H1 (cell line): ENCODE measurements at regions not wholly inside any gene's neighbourhood (a gene's known extent, or its start where the extent isn't known, plus 50 kb on each side); places are given as distances from the start of the nearest gene placed in this dataset.

Source experiments
- CTCF ChIA-PET: fragments of 300-600 bp; sonication (Branson Sonifier 250); formaldehyde crosslinking; loops from one replicate; lab custom pipeline; 2021; ENCODE audit not compliant: partially characterized antibody; lab: Charles Lee
- POLR2A ChIA-PET: fragments of 300-600 bp; sonication (Branson Sonifier 250); formaldehyde crosslinking; loops from one replicate; lab custom pipeline; 2021; ENCODE audit warnings: inconsistent platforms; ENCODE audit not compliant: partially characterized antibody; lab: Charles Lee
- DNase-seq, 2 experiments: peaks; one replicate each; pipeline versions ENCODE4 v3.0.0 to v3.0.0-alpha.2; 2010 to 2022; ENCODE audit warnings: low spot score in 2 of 2, low read depth in 1 of 2, mixed read lengths in 1 of 2
- FAIRE-seq: peaks from 2 replicates; lab custom pipeline; 2011; peaks lifted over from hg19 to GRCh38; lab: Jason Lieb, UNC
- H2AFZ ChIP-seq: 2 replicates; pipeline ENCODE4 v1.8.1; 2012; ENCODE audit warnings: low read length, inconsistent platforms
- H2AK5ac ChIP-seq: 2 replicates; pipeline ENCODE4 v1.6.1; 2013; ENCODE audit warnings: low read depth, low read length
- H2BK120ac ChIP-seq: replicated peaks from 2 replicates; pipeline ENCODE3; 2013; ENCODE audit warnings: low read depth, low read length, inconsistent platforms
- H2BK12ac ChIP-seq: 2 replicates; pipeline ENCODE4 v1.6.1; 2013; ENCODE audit warnings: low read depth, low read length
- H2BK15ac ChIP-seq: 2 replicates; pipeline ENCODE4 v1.6.1; 2013; ENCODE audit warnings: low read length
- H2BK20ac ChIP-seq: 2 replicates; pipeline ENCODE4 v1.6.1; 2013; ENCODE audit warnings: low read length
- H2BK5ac ChIP-seq: 2 replicates; pipeline ENCODE4 v1.6.1; 2013; ENCODE audit warnings: low read depth, low read length
- H3K14ac ChIP-seq: 2 replicates; pipeline ENCODE4 v1.6.1; 2013; ENCODE audit warnings: inconsistent platforms; ENCODE audit not compliant: insufficient read length
- H3K18ac ChIP-seq: 2 replicates; pipeline ENCODE4 v1.6.1; 2013; ENCODE audit warnings: low read length; ENCODE audit errors: extremely low read depth
- H3K23ac ChIP-seq: 2 replicates; pipeline ENCODE4 v1.6.1; 2013; ENCODE audit warnings: inconsistent platforms; ENCODE audit not compliant: insufficient read length
- H3K23me2 ChIP-seq: 2 replicates; pipeline ENCODE4 v1.6.1; 2013; ENCODE audit warnings: low read depth, low read length
- H3K27ac ChIP-seq: 2 replicates; pipeline ENCODE4 v1.6.1; 2011; ENCODE audit warnings: low read depth, low read length, inconsistent platforms
- H3K27me3 ChIP-seq, 4 experiments: replicated peaks in 1 of 4; 1 replicate in 1 of 4; 2 replicates in 3 of 4; pipeline versions ENCODE4 v1.6.1 to v1.8.1; 2011 to 2013; ENCODE audit warnings: low read length in 3 of 4, mild to moderate bottlenecking in 3 of 4, inconsistent platforms in 2 of 4, mixed read lengths in 2 of 4, moderate library complexity in 1 of 4; ENCODE audit not compliant: control insufficient read depth in 3 of 4, insufficient read depth in 3 of 4; ENCODE audit errors: extremely low read depth in 1 of 4
- H3K36me3 ChIP-seq, 4 experiments: 2 replicates each; pipeline versions ENCODE4 v1.6.1 to v1.8.1; 2011 to 2013; ENCODE audit warnings: mild to moderate bottlenecking in 4 of 4, low read length in 3 of 4, moderate library complexity in 2 of 4, control low read depth in 1 of 4, inconsistent platforms in 1 of 4; ENCODE audit not compliant: insufficient read depth in 4 of 4, control insufficient read depth in 2 of 4
- H3K4ac ChIP-seq: replicated peaks from 2 replicates; pipeline ENCODE3; 2013; ENCODE audit warnings: low read length, low read depth, mixed read lengths, inconsistent platforms; ENCODE audit not compliant: insufficient read length
- H3K4me1 ChIP-seq, 4 experiments: replicated peaks in 1 of 4; 1 replicate in 1 of 4; 2 replicates in 3 of 4; pipeline versions ENCODE4 v1.6.1 to v1.8.1; 2011 to 2013; ENCODE audit warnings: low read length in 3 of 4, inconsistent platforms in 2 of 4, mixed read lengths in 1 of 4; ENCODE audit not compliant: insufficient read depth in 4 of 4, control insufficient read depth in 3 of 4
- H3K4me2 ChIP-seq, 2 experiments: 2 replicates each; pipeline versions ENCODE4 v1.6.1 to v1.8.1; 2011 to 2013; ENCODE audit warnings: low read depth in 2 of 2, low read length in 2 of 2, control low read depth in 1 of 2, inconsistent platforms in 1 of 2, mild to moderate bottlenecking in 1 of 2; ENCODE audit not compliant: insufficient read depth in 1 of 2
- H3K4me3 ChIP-seq, 4 experiments: fragments of 200-600, 300-600 bp in 1 of 4; sonication (generic), shearing (Covaris generic), sonication (Bioruptor Twin) in 1 of 4; 2 replicates each; pipeline versions ENCODE4 v1.5.1 to v1.8.1; 2011 to 2016; ENCODE audit warnings: low read length in 4 of 4, low read depth in 3 of 4, control low read depth in 2 of 4, inconsistent platforms in 2 of 4, mild to moderate bottlenecking in 2 of 4, mixed read lengths in 1 of 4, moderate library complexity in 1 of 4; ENCODE audit not compliant: insufficient read depth in 2 of 4; ENCODE audit errors: extremely low read depth in 1 of 4
- H3K56ac ChIP-seq: replicated peaks from 2 replicates; pipeline ENCODE3; 2013; ENCODE audit warnings: low read depth, mild to moderate bottlenecking, mixed read lengths, low read length, inconsistent platforms; ENCODE audit not compliant: insufficient read length
- H3K79me1 ChIP-seq: 2 replicates; pipeline ENCODE4 v1.6.1; 2013; ENCODE audit warnings: low read depth, low read length, control low read depth
- H3K79me2 ChIP-seq, 2 experiments: 2 replicates each; pipeline versions ENCODE4 v1.6.1 to v1.8.1; 2012 to 2013; ENCODE audit warnings: low read length in 2 of 2, mild to moderate bottlenecking in 2 of 2, inconsistent platforms in 1 of 2; ENCODE audit not compliant: insufficient read depth in 2 of 2, control insufficient read depth in 1 of 2
- H3K9ac ChIP-seq, 4 experiments: replicated peaks in 1 of 4; 1 replicate in 1 of 4; 2 replicates in 3 of 4; pipeline versions ENCODE4 v1.6.1 to v1.8.1; 2011 to 2013; ENCODE audit warnings: low read depth in 3 of 4, low read length in 3 of 4, control low read depth in 2 of 4, mild to moderate bottlenecking in 2 of 4, moderate library complexity in 2 of 4, inconsistent platforms in 1 of 4; ENCODE audit errors: extremely low read depth in 1 of 4
- H3K9me3 ChIP-seq, 2 experiments: 2 replicates each; pipeline versions ENCODE4 v1.6.1 to v1.8.1; 2012 to 2013; ENCODE audit warnings: mild to moderate bottlenecking in 2 of 2, moderate library complexity in 2 of 2, control low read depth in 1 of 2, inconsistent platforms in 1 of 2, low read depth in 1 of 2, low read length in 1 of 2, mixed read lengths in 1 of 2; ENCODE audit not compliant: insufficient read depth in 2 of 2
- H4K20me1 ChIP-seq, 2 experiments: replicated peaks in 1 of 2; 2 replicates each; pipeline versions ENCODE3 to v1.8.1; 2011 to 2013; ENCODE audit warnings: inconsistent platforms in 2 of 2, low read length in 2 of 2, mild to moderate bottlenecking in 1 of 2; ENCODE audit not compliant: insufficient read depth in 2 of 2, control insufficient read depth in 1 of 2
- H4K5ac ChIP-seq: 2 replicates; pipeline ENCODE4 v1.6.1; 2013; ENCODE audit warnings: low read length, low read depth, mixed read lengths, inconsistent platforms; ENCODE audit not compliant: insufficient read length
- H4K8ac ChIP-seq: 2 replicates; pipeline ENCODE4 v1.8.0; 2013; ENCODE audit warnings: mild to moderate bottlenecking, moderate library complexity, low read length, inconsistent platforms; ENCODE audit not compliant: insufficient read depth; ENCODE audit errors: extremely low read depth
- H4K91ac ChIP-seq: replicated peaks from 2 replicates; pipeline ENCODE3; 2013; ENCODE audit warnings: low read length, mixed read lengths, inconsistent platforms; ENCODE audit not compliant: insufficient read length
- ASH2L ChIP-seq: fragments of 200-600, 300-600 bp; sonication (generic); IDR thresholded peaks from one replicate; pipeline ENCODE4 v1.7.1; 2017; ENCODE audit warnings: low read length
- BACH1 ChIP-seq: IDR thresholded peaks from 2 replicates; pipeline ENCODE4 v1.6.1; 2012; ENCODE audit warnings: low read length, improper control_type of control experiment
- CBX8 ChIP-seq: fragments of 300-800, 300-1000 bp; sonication (generic); IDR thresholded peaks from 2 replicates; pipeline ENCODE4 v1.7.1; 2016; ENCODE audit warnings: low read depth, low read length, borderline replicate concordance
- KDM5A ChIP-seq: fragments of 200-600 bp; IDR thresholded peaks from 2 replicates; pipeline ENCODE4 v1.7.1; 2012; ENCODE audit warnings: mild to moderate bottlenecking, low read length, inconsistent platforms, mixed read lengths
- NANOG ChIP-seq: IDR thresholded peaks from 2 replicates; pipeline ENCODE4 v1.6.1; 2011; ENCODE audit warnings: low read length, low read depth, mild to moderate bottlenecking, inconsistent platforms; ENCODE audit not compliant: insufficient read depth, poor library complexity, severe bottlenecking
- PHF8 ChIP-seq: fragments of 200-600 bp; sonication (generic); conservative IDR thresholded peaks from 2 replicates; pipeline ENCODE4 v1.7.1; 2012; ENCODE audit warnings: low read depth, mild to moderate bottlenecking, inconsistent platforms, low read length, moderate library complexity
- POLR2AphosphoS5 ChIP-seq: IDR thresholded peaks from 2 replicates; pipeline ENCODE4 v1.6.1; 2011; ENCODE audit warnings: low read depth, low read length
- RAD21 ChIP-seq, 2 experiments: IDR thresholded peaks in 1 of 2; conservative IDR thresholded peaks in 1 of 2; 2 replicates each; pipeline ENCODE4 v1.6.1; 2011; ENCODE audit warnings: low read depth in 2 of 2, low read length in 2 of 2, improper control_type of control experiment in 1 of 2, inconsistent platforms in 1 of 2, mild to moderate bottlenecking in 1 of 2, moderate library complexity in 1 of 2
- SAP30 ChIP-seq: fragments of 300-600 bp; sonication (generic); IDR thresholded peaks from 2 replicates; pipeline ENCODE4 v1.7.1; 2012; ENCODE audit warnings: low read length, moderate library complexity, mild to moderate bottlenecking, inconsistent platforms; ENCODE audit not compliant: insufficient read depth, insufficient replicate concordance
- SIRT6 ChIP-seq: IDR thresholded peaks from one replicate; pipeline ENCODE4 v1.7.1; 2012; ENCODE audit warnings: low read length, inconsistent platforms
- SP2 ChIP-seq: IDR thresholded peaks from 2 replicates; pipeline ENCODE4 v1.6.1; 2012; ENCODE audit warnings: mild to moderate bottlenecking, low read length, inconsistent platforms
- TF ChIP-seq, protein P1 (sequence below), 3 experiments: IDR thresholded peaks; 1 replicate in 2 of 3; 2 replicates in 1 of 3; pipeline versions ENCODE4 v1.5.1 to v1.6.1; 2011; ENCODE audit warnings: low read length in 3 of 3, mild to moderate bottlenecking in 3 of 3, inconsistent platforms in 2 of 3, low read depth in 1 of 3, moderate library complexity in 1 of 3; ENCODE audit not compliant: insufficient read depth in 1 of 3; ENCODE audit errors: control extremely low read depth in 1 of 3
- TF ChIP-seq, protein P2 (sequence below): IDR thresholded peaks from 2 replicates; pipeline ENCODE4 v1.6.1; 2012; ENCODE audit warnings: inconsistent platforms

DNA sequence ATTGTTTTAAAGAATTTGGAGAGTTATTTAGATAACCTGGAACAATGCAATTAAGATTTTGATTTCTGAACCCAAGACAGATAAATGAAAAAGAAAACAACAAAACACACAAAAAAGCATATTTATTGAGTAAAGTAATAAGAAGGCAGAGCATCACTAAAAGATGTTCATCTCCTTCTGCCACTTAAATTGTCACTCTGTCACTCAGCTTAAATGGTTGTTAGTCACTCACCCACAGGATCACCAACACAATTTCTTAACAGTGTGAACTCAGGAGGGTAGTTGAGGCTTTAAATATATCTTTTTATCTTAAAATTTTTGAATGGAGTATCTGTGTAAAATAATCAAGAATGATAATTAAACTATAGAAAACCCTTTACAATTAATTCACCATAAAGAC, 1215.5 kb upstream of the PCDH20 start:
- Histone ChIP-seq H2AFZ (no peak overlapping the region), H3K9ac (no peak overlapping the region), H4K5ac (no peak overlapping the region), H2BK5ac (no peak overlapping the region), H3K18ac (no peak overlapping the region), H3K79me2 (no peaks in the 10 kb centered on the region), H3K14ac (no peak overlapping the region), H3K4me1 (no peaks in the 10 kb centered on the region), H4K20me1 (no peaks in the 10 kb centered on the region), H4K8ac (no peak overlapping the region), H3K79me1 (no peaks in the 10 kb centered on the region), H3K4ac (no peak overlapping the region), H3K27me3 (no peaks in the 10 kb centered on the region), H3K56ac (no peak overlapping the region), H3K4me3 (no peak overlapping the region), H3K23ac (no peak overlapping the region), H2BK120ac (no peak overlapping the region), H2BK15ac (no peak overlapping the region), H2BK12ac (no peak overlapping the region), H4K91ac (no peak overlapping the region), H3K23me2 (no peaks in the 10 kb centered on the region), H2BK20ac (no peak overlapping the region), H3K27ac (no peak overlapping the region), H2AK5ac (no peak overlapping the region), H3K36me3 (no peaks in the 10 kb centered on the region), H3K9me3 (no peaks in the 10 kb centered on the region), H3K4me2 (no peak overlapping the region)
- FAIRE-seq (no peak), DNase-seq (no peak)
- CTCF ChIA-PET: interaction anchor here (0.7 to 1.2 kb wide), 2 partner anchors 15 to 236 kb away, joined by 3 read pairs; no protein-coding TSS in a partner anchor
- POLR2A ChIA-PET: no interaction called here
- TF ChIP-seq KDM5A: no peak
- TF ChIP-seq SAP30: no peak
- TF ChIP-seq, protein P1, sequence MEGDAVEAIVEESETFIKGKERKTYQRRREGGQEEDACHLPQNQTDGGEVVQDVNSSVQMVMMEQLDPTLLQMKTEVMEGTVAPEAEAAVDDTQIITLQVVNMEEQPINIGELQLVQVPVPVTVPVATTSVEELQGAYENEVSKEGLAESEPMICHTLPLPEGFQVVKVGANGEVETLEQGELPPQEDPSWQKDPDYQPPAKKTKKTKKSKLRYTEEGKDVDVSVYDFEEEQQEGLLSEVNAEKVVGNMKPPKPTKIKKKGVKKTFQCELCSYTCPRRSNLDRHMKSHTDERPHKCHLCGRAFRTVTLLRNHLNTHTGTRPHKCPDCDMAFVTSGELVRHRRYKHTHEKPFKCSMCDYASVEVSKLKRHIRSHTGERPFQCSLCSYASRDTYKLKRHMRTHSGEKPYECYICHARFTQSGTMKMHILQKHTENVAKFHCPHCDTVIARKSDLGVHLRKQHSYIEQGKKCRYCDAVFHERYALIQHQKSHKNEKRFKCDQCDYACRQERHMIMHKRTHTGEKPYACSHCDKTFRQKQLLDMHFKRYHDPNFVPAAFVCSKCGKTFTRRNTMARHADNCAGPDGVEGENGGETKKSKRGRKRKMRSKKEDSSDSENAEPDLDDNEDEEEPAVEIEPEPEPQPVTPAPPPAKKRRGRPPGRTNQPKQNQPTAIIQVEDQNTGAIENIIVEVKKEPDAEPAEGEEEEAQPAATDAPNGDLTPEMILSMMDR (IDR thresholded peaks at IDR 0.05; ENCODE audit: control extremely low read depth in 1 of 3, insufficient read depth in 1 of 3, low read depth in 1 of 3, low read length in 3 of 3): no peak
- no peak for TF ChIP-seq CBX8
- no peak for TF ChIP-seq POLR2AphosphoS5
- no peak for TF ChIP-seq NANOG
- no peak for TF ChIP-seq PHF8
- TF ChIP-seq ASH2L: no peak
- TF ChIP-seq BACH1: no peak
- TF ChIP-seq, protein P2, sequence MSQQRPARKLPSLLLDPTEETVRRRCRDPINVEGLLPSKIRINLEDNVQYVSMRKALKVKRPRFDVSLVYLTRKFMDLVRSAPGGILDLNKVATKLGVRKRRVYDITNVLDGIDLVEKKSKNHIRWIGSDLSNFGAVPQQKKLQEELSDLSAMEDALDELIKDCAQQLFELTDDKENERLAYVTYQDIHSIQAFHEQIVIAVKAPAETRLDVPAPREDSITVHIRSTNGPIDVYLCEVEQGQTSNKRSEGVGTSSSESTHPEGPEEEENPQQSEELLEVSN: no peak
- no peak for TF ChIP-seq RAD21 (IDR thresholded peaks at IDR 0.05 in 1 of 2, conservative IDR thresholded peaks at IDR 0.05 in 1 of 2; ENCODE audit: low read depth in 2 of 2, low read length in 2 of 2)
- no peak for TF ChIP-seq SP2
- TF ChIP-seq SIRT6: no peak
